ENCODE measurements at regions not wholly inside any gene's neighbourhood (a gene's known extent, or its start where the extent isn't known, plus 50 kb on each side); places are given as distances from the start of the nearest gene placed in this dataset.
"Not testable (repeated sequence)": the region's sequence is repeated elsewhere in the genome, so short reads cannot be mapped to it uniquely, and the experiment has no call there.

DNA sequence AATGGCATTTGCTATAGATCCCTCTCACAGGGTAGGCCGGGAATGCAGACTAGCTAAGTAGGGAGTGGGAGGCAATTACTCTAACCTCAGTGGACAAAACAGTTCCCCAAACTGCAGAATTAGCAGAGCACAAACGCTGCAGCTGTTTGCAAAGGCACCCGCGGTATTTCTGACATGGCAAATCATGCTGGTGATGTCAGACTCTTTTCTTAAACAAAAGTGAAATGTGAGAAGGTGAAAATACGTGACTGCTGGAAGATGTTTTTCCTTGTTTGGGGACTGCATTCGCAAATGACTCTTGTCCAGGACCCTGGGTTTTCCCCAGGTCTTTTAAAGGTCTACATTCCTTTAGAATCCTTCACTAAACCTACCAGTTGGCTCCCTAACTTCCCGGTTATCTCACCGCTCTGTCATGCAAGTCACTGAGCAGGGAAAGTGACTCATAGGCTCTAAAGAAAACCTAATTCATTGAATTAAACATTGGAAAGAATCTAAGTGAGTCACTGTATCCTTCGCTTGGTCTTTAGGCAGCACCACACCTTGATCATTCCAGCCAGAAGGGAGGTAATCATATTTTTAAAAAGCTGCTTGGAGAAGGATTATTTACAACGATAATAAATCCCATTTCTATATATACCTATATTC lies 91.5 kb upstream of the DNAH5 start:
- intact Hi-C loops (cut with DNase I): loop anchor here in 1 of 2 donors (5.0 kb wide), 2 partner anchors 71 to 106 kb away; partner anchors contain the start of gene TRIO
- peak in 1 of 2 donors; percentile 62 for DNase-seq
- 1% methylated on average over 10 of the region's 10 CpGs for WGBS, 2 donors

DNA sequence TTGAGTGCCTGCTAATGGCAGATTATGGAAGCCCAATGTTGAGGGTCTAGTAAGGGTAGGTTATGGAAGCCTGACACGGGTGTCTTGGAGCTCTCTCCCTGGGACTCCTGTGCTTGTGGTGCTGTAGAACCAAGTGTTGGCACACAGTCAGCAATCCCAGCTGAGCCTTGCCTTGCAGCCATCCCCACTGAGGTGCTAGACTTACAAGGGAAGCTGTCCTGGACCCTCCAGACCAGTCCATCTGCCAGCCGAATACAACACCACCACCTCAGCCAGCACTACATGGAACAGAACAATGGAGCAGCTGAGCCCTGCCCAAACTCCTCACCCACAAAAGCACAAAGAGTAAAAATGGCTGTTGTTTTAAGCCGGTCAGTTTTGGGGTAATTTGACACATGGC lies 90.5 kb upstream of the DNAH5 start:
- peaks cover 0 to 2% of the 10 kb centered on the region in 2 donors for H3K4me1 ChIP-seq (ENCODE audit: control insufficient read depth in 1 of 2, insufficient read depth in 2 of 2, low read length in 2 of 2)
- no peaks in the 10 kb centered on the region for H3K27me3 ChIP-seq (ENCODE audit: control insufficient read depth in 1 of 2, insufficient read depth in 2 of 2, low read length in 1 of 2)
- no peaks in the 10 kb centered on the region for H3K36me3 ChIP-seq (ENCODE audit: control insufficient read depth in 1 of 2, insufficient read depth in 2 of 2, low read length in 1 of 2)
- intact Hi-C loops (cut with DNase I): loop anchor here in 1 of 2 donors (5.0 kb wide), 2 partner anchors 72 to 107 kb away; partner anchors contain the start of gene TRIO
- no peak overlapping the region for H3K4me3 ChIP-seq (ENCODE audit: low read length in 2 of 2)
- ATAC-seq (ENCODE audit: low FRiP score): no peak
- no peak for DNase-seq
- no peaks in the 10 kb centered on the region for H3K9me3 ChIP-seq (ENCODE audit: control insufficient read depth, low read length)
- WGBS, 2 donors: 45 to 77% methylated on average over 3 of the region's 3 CpGs
- H3K27ac ChIP-seq (ENCODE audit: low read depth in 1 of 2, low read length in 2 of 2): no peak overlapping the region

More for the DNA sequence above, 91.5 kb upstream of the DNAH5 start:
- Histone ChIP-seq H3K4me3 (ENCODE audit: low read length in 2 of 2) (no peak overlapping the region), H3K36me3 (ENCODE audit: control insufficient read depth in 1 of 2, insufficient read depth in 2 of 2, low read length in 1 of 2) (no peaks in the 10 kb centered on the region), H3K4me1 (ENCODE audit: control insufficient read depth in 1 of 2, insufficient read depth in 2 of 2, low read length in 2 of 2) (peaks cover 0 to 2% of the 10 kb centered on the region in 2 donors), H3K27me3 (ENCODE audit: control insufficient read depth in 1 of 2, insufficient read depth in 2 of 2, low read length in 1 of 2) (no peaks in the 10 kb centered on the region), H3K9me3 (ENCODE audit: control insufficient read depth, low read length) (no peaks in the 10 kb centered on the region), H3K27ac (ENCODE audit: low read depth in 1 of 2, low read length in 2 of 2) (peak overlapping the region in 1 of 2 donors; percentile 48)
- peak; percentile 88 for ATAC-seq (ENCODE audit: low FRiP score)

GRCh38 chr5:14032918-14033317 lies 88.4 kb upstream of the DNAH5 start:
- Histone ChIP-seq H3K36me3 (ENCODE audit: control insufficient read depth in 1 of 2, insufficient read depth in 2 of 2, low read length in 1 of 2) (no peaks in the 10 kb centered on the region), H3K4me3 (ENCODE audit: low read length in 2 of 2) (no peak overlapping the region), H3K27ac (ENCODE audit: low read depth in 1 of 2, low read length in 2 of 2) (no peak overlapping the region), H3K9me3 (ENCODE audit: control insufficient read depth, low read length) (no peaks in the 10 kb centered on the region), H3K4me1 (ENCODE audit: control insufficient read depth in 1 of 2, insufficient read depth in 2 of 2, low read length in 2 of 2) (peaks cover 0 to 2% of the 10 kb centered on the region in 2 donors), H3K27me3 (ENCODE audit: control insufficient read depth in 1 of 2, insufficient read depth in 2 of 2, low read length in 1 of 2) (no peaks in the 10 kb centered on the region)
- no peak for DNase-seq
- intact Hi-C loops (cut with DNase I): no loop called here
- ATAC-seq (ENCODE audit: low FRiP score): no peak
- 61 to 71% methylated on average over 3 of the region's 3 CpGs for WGBS, 2 donors

GRCh38 chr5:14028938-14029584 lies 84.6 kb upstream of the DNAH5 start:
- H3K27ac ChIP-seq (ENCODE audit: low read depth in 1 of 2, low read length in 2 of 2): no peak overlapping the region
- no peak for ATAC-seq (ENCODE audit: low FRiP score)
- H3K9me3 ChIP-seq (ENCODE audit: control insufficient read depth, low read length): no peaks in the 10 kb centered on the region
- WGBS, 2 donors: 73 to 75% methylated on average over 7 of the region's 7 CpGs
- intact Hi-C loops (cut with DNase I): no loop called here
- no peak for DNase-seq
- no peaks in the 10 kb centered on the region for H3K27me3 ChIP-seq (ENCODE audit: control insufficient read depth in 1 of 2, insufficient read depth in 2 of 2, low read length in 1 of 2)
- no peak overlapping the region for H3K4me3 ChIP-seq (ENCODE audit: low read length in 2 of 2)
- H3K36me3 ChIP-seq (ENCODE audit: control insufficient read depth in 1 of 2, insufficient read depth in 2 of 2, low read length in 1 of 2): no peaks in the 10 kb centered on the region
- H3K4me1 ChIP-seq (ENCODE audit: control insufficient read depth in 1 of 2, insufficient read depth in 2 of 2, low read length in 2 of 2): no peaks in the 10 kb centered on the region

- H3K4me3 ChIP-seq (ENCODE audit: low read length in 2 of 2): no peak overlapping the region
- intact Hi-C loops (cut with DNase I): no loop called here
- no peak overlapping the region for H3K27ac ChIP-seq (ENCODE audit: low read depth in 1 of 2, low read length in 2 of 2)
- no peaks in the 10 kb centered on the region for H3K27me3 ChIP-seq (ENCODE audit: control insufficient read depth in 1 of 2, insufficient read depth in 2 of 2, low read length in 1 of 2)
- 93 to 99% methylated on average over 1 of the region's 1 CpG for WGBS, 2 donors
- no peaks in the 10 kb centered on the region for H3K4me1 ChIP-seq (ENCODE audit: control insufficient read depth in 1 of 2, insufficient read depth in 2 of 2, low read length in 2 of 2)
- ATAC-seq (ENCODE audit: low FRiP score) (no peak), DNase-seq (no peak)
- H3K36me3 ChIP-seq (ENCODE audit: control insufficient read depth in 1 of 2, insufficient read depth in 2 of 2, low read length in 1 of 2): no peaks in the 10 kb centered on the region
- H3K9me3 ChIP-seq (ENCODE audit: control insufficient read depth, low read length): no peaks in the 10 kb centered on the region
Measured at GRCh38 chr5:14028188-14028587, 83.7 kb upstream of the DNAH5 start.

GRCh38 chr5:14025569-14026286 lies 81.2 kb upstream of the DNAH5 start:
- 82 to 89% methylated on average over 4 of the region's 4 CpGs for WGBS, 2 donors

GRCh38 chr5:14022971-14023370 lies 78.5 kb upstream of the DNAH5 start:
- DNase-seq: no peak
- Histone ChIP-seq H3K27me3 (ENCODE audit: control insufficient read depth in 1 of 2, insufficient read depth in 2 of 2, low read length in 1 of 2) (no peaks in the 10 kb centered on the region), H3K9me3 (ENCODE audit: control insufficient read depth, low read length) (no peaks in the 10 kb centered on the region), H3K36me3 (ENCODE audit: control insufficient read depth in 1 of 2, insufficient read depth in 2 of 2, low read length in 1 of 2) (no peaks in the 10 kb centered on the region), H3K4me1 (ENCODE audit: control insufficient read depth in 1 of 2, insufficient read depth in 2 of 2, low read length in 2 of 2) (no peaks in the 10 kb centered on the region), H3K27ac (ENCODE audit: low read depth in 1 of 2, low read length in 2 of 2) (no peak overlapping the region), H3K4me3 (ENCODE audit: low read length in 2 of 2) (no peak overlapping the region)
- intact Hi-C loops (cut with DNase I): no loop called here
- ATAC-seq (ENCODE audit: low FRiP score): no peak
- WGBS, 2 donors: 81 to 86% methylated on average over 3 of the region's 3 CpGs

More at GRCh38 chr5:14025569-14026286, 81.2 kb upstream of the DNAH5 start:
- Histone ChIP-seq H3K27ac (ENCODE audit: low read depth in 1 of 2, low read length in 2 of 2) (no peak overlapping the region), H3K4me3 (ENCODE audit: low read length in 2 of 2) (no peak overlapping the region), H3K36me3 (ENCODE audit: control insufficient read depth in 1 of 2, insufficient read depth in 2 of 2, low read length in 1 of 2) (no peaks in the 10 kb centered on the region), H3K4me1 (ENCODE audit: control insufficient read depth in 1 of 2, insufficient read depth in 2 of 2, low read length in 2 of 2) (no peaks in the 10 kb centered on the region), H3K27me3 (ENCODE audit: control insufficient read depth in 1 of 2, insufficient read depth in 2 of 2, low read length in 1 of 2) (no peaks in the 10 kb centered on the region), H3K9me3 (ENCODE audit: control insufficient read depth, low read length) (no peaks in the 10 kb centered on the region)
- intact Hi-C loops (cut with DNase I): no loop called here
- DNase-seq (no peak), ATAC-seq (ENCODE audit: low FRiP score) (no peak)

DNA sequence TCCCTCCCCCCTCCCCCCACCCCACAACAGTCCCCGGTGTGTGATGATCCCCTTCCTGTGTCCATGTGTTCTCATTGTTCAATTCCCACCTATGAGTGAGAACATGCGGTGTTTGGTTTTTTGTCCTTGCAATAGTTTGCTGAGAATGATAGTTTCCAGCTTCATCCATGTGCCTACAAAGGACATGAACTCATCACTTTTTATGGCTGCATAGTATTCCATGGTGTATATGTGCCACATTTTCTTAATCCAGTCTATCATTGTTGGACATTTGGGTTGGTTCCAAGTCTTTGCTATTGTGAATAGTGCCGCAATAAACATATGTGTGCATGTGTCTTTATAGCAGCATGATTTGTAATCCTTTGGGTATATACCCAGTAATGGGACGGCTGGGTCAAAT lies 76.5 kb upstream of the DNAH5 start:
- H3K4me3 ChIP-seq (ENCODE audit: low read length in 2 of 2); DNase-seq; intact Hi-C loops (cut with DNase I); H3K36me3 ChIP-seq (ENCODE audit: control insufficient read depth in 1 of 2, insufficient read depth in 2 of 2, low read length in 1 of 2); ATAC-seq (ENCODE audit: low FRiP score); H3K27me3 ChIP-seq (ENCODE audit: control insufficient read depth in 1 of 2, insufficient read depth in 2 of 2, low read length in 1 of 2); H3K27ac ChIP-seq (ENCODE audit: low read depth in 1 of 2, low read length in 2 of 2); H3K9me3 ChIP-seq (ENCODE audit: control insufficient read depth, low read length); H3K4me1 ChIP-seq (ENCODE audit: control insufficient read depth in 1 of 2, insufficient read depth in 2 of 2, low read length in 2 of 2): not testable (repeated sequence)
- WGBS, 2 donors: 92 to 98% methylated on average over 3 of the region's 4 CpGs

Data from aorta (tissue), 5 donors.